H9 (cell line): ENCODE measurements at regions not wholly inside any gene's neighbourhood (a gene's known extent, or its start where the extent isn't known, plus 50 kb on each side); places are given as distances from the start of the nearest gene placed in this dataset.
"Not testable (repeated sequence)": the region's sequence is repeated elsewhere in the genome, so short reads cannot be mapped to it uniquely, and the experiment has no call there.

Experiments used
- DNase-seq: peaks from one replicate; pipeline ENCODE4 v3.0.0-alpha.2; 2017
- H2AFZ ChIP-seq: one replicate; pipeline ENCODE4 v1.6.1; 2013; ENCODE audit warnings: mild to moderate bottlenecking, low read length, control low read depth, moderate library complexity
- H2AK5ac ChIP-seq: 2 replicates; pipeline ENCODE4 v1.6.1; 2013; ENCODE audit warnings: low read length, control low read depth, mixed read lengths; ENCODE audit not compliant: insufficient read length
- H2BK120ac ChIP-seq: one replicate; pipeline ENCODE4 v1.6.1; 2013; ENCODE audit warnings: low read depth, mild to moderate bottlenecking, low read length, control low read depth, inconsistent platforms; ENCODE audit not compliant: poor library complexity, severe bottlenecking
- H2BK12ac ChIP-seq: 2 replicates; pipeline ENCODE4 v1.6.1; 2013; ENCODE audit warnings: low read length, control low read depth, mixed read lengths, low read depth; ENCODE audit not compliant: insufficient read length
- H2BK15ac ChIP-seq: 2 replicates; pipeline ENCODE4 v1.6.1; 2013; ENCODE audit warnings: low read depth, low read length, control low read depth
- H2BK20ac ChIP-seq: one replicate; pipeline ENCODE4 v1.6.1; 2013; ENCODE audit warnings: low read depth, mild to moderate bottlenecking, low read length, control low read depth, inconsistent platforms; ENCODE audit not compliant: poor library complexity, severe bottlenecking
- H2BK5ac ChIP-seq: 2 replicates; pipeline ENCODE4 v1.6.1; 2013; ENCODE audit warnings: low read length, control low read depth, mixed read lengths; ENCODE audit not compliant: insufficient read length
- H3K14ac ChIP-seq: 2 replicates; pipeline ENCODE4 v1.6.1; 2013; ENCODE audit warnings: low read length, control low read depth; ENCODE audit not compliant: insufficient read depth
- H3K18ac ChIP-seq: 2 replicates; pipeline ENCODE4 v1.6.1; 2013; ENCODE audit warnings: low read depth, mild to moderate bottlenecking, mixed read lengths, low read length, control low read depth; ENCODE audit not compliant: insufficient read length
- H3K23ac ChIP-seq: 2 replicates; pipeline ENCODE4 v1.6.1; 2013; ENCODE audit warnings: low read length, control low read depth, mixed read lengths, low read depth; ENCODE audit not compliant: insufficient read length
- H3K23me2 ChIP-seq: 2 replicates; pipeline ENCODE4 v1.6.1; 2013; ENCODE audit warnings: low read depth, mild to moderate bottlenecking, mixed read lengths, low read length, control low read depth; ENCODE audit not compliant: insufficient read length, poor library complexity, severe bottlenecking
- H3K27ac ChIP-seq: 2 replicates; pipeline ENCODE4 v1.5.1; 2013; ENCODE audit warnings: low read length, control low read depth, mixed read lengths, low read depth; ENCODE audit not compliant: insufficient read length
- H3K27me3 ChIP-seq: 2 replicates; pipeline ENCODE4 v1.6.1; 2013; ENCODE audit warnings: low read length, control low read depth, inconsistent platforms; ENCODE audit not compliant: insufficient read depth
- H3K4ac ChIP-seq: 2 replicates; pipeline ENCODE4 v1.6.1; 2013; ENCODE audit warnings: low read depth, mild to moderate bottlenecking, control low read depth, inconsistent platforms, low read length, moderate library complexity
- H3K4me1 ChIP-seq: 2 replicates; pipeline ENCODE4 v1.6.1; 2013; ENCODE audit warnings: low read length, control low read depth, inconsistent platforms; ENCODE audit not compliant: insufficient read depth
- H3K4me2 ChIP-seq: 2 replicates; pipeline ENCODE4 v1.6.1; 2013; ENCODE audit warnings: low read length, control low read depth, mixed read lengths; ENCODE audit not compliant: insufficient read length, insufficient read depth
- H3K56ac ChIP-seq: 2 replicates; pipeline ENCODE4 v1.6.1; 2013; ENCODE audit warnings: low read depth, mild to moderate bottlenecking, mixed read lengths, low read length, control low read depth; ENCODE audit not compliant: insufficient read length
- H3K79me1 ChIP-seq: 2 replicates; pipeline ENCODE4 v1.6.1; 2013; ENCODE audit warnings: low read depth, mild to moderate bottlenecking, moderate library complexity, low read length, control low read depth, inconsistent platforms; ENCODE audit not compliant: insufficient read depth, poor library complexity, severe bottlenecking
- H3K79me2 ChIP-seq: 2 replicates; pipeline ENCODE4 v1.6.1; 2013; ENCODE audit warnings: low read length, control low read depth, inconsistent platforms; ENCODE audit not compliant: insufficient read depth
- H3K9ac ChIP-seq: 2 replicates; pipeline ENCODE4 v1.6.1; 2013; ENCODE audit warnings: low read length, control low read depth, mixed read lengths; ENCODE audit not compliant: insufficient read length; ENCODE audit errors: extremely low read depth
- H3K9me3 ChIP-seq: one replicate; pipeline ENCODE4 v1.6.1; 2013; ENCODE audit warnings: low read depth, low read length, inconsistent platforms; ENCODE audit not compliant: control insufficient read depth
- H3T11ph ChIP-seq: one replicate; pipeline ENCODE4 v1.6.1; 2013; ENCODE audit warnings: mild to moderate bottlenecking, low read length, control low read depth, inconsistent platforms
- H4K20me1 ChIP-seq: one replicate; pipeline ENCODE4 v1.6.1; 2013; ENCODE audit not compliant: control insufficient read depth, insufficient read length, insufficient read depth
- H4K5ac ChIP-seq: 2 replicates; pipeline ENCODE4 v1.6.1; 2013; ENCODE audit warnings: low read depth, mild to moderate bottlenecking, mixed read lengths, low read length, control low read depth; ENCODE audit not compliant: insufficient read length
- H4K8ac ChIP-seq: replicated peaks from 2 replicates; pipeline ENCODE4 v1.6.1; 2013; ENCODE audit warnings: low read length, control low read depth, mixed read lengths, low read depth; ENCODE audit not compliant: insufficient read length
- H4K91ac ChIP-seq: 2 replicates; pipeline ENCODE4 v1.6.1; 2013; ENCODE audit warnings: low read depth, mild to moderate bottlenecking, moderate library complexity, mixed read lengths, low read length, control low read depth; ENCODE audit not compliant: insufficient read length
- H3K27ac Mint-ChIP-seq, 3 experiments: 2 replicates in 2 of 3; 3 replicates in 1 of 3; pipeline ENCODE4 v1.8.0; 2020 to 2021; ENCODE audit warnings: mixed read lengths in 3 of 3, mild to moderate bottlenecking in 1 of 3, moderate library complexity in 1 of 3
- H3K27me3 Mint-ChIP-seq: 2 replicates; pipeline ENCODE4 v1.8.0; 2021; ENCODE audit warnings: low read depth, mild to moderate bottlenecking, moderate library complexity, mixed read lengths
- H3K36me3 Mint-ChIP-seq, 3 experiments: 2 replicates in 2 of 3; 3 replicates in 1 of 3; pipeline ENCODE4 v1.8.0; 2020 to 2021; ENCODE audit warnings: low read depth in 3 of 3, mixed read lengths in 3 of 3; ENCODE audit not compliant: insufficient read depth in 1 of 3
- H3K4me1 Mint-ChIP-seq, 2 experiments: 2 replicates each; pipeline ENCODE4 v1.8.0; 2020; ENCODE audit warnings: mixed read lengths in 2 of 2
- H3K4me3 Mint-ChIP-seq, 2 experiments: 2 replicates in 1 of 2; 3 replicates in 1 of 2; pipeline ENCODE4 v1.8.0; 2020 to 2021; ENCODE audit warnings: mild to moderate bottlenecking in 2 of 2, mixed read lengths in 2 of 2, moderate library complexity in 1 of 2
- H3K9me3 Mint-ChIP-seq, 2 experiments: 2 replicates in 1 of 2; 3 replicates in 1 of 2; pipeline ENCODE4 v1.8.0; 2020; ENCODE audit warnings: mild to moderate bottlenecking in 2 of 2, mixed read lengths in 2 of 2, moderate library complexity in 1 of 2
- WGBS: extraction: QIAGEN DNeasy Blood & Tissue Kit; methylation state at CpG from one replicate; pipeline ENCODE4 v1.1.7; 2013; ENCODE audit warnings: missing lambda C conversion rate, low lambda C conversion rate, mixed read lengths; ENCODE audit not compliant: insufficient read length; ENCODE audit errors: extremely low coverage; 5-methylcytosine and 5-hydroxymethylcytosine counted together

- WGBS, result no CpG with 5 or more reads among the region's 6 CpGs
These were observed 310.4 kb upstream of the PLGLB1 start for GRCh38 chr2:87331940-87332583.

DNA sequence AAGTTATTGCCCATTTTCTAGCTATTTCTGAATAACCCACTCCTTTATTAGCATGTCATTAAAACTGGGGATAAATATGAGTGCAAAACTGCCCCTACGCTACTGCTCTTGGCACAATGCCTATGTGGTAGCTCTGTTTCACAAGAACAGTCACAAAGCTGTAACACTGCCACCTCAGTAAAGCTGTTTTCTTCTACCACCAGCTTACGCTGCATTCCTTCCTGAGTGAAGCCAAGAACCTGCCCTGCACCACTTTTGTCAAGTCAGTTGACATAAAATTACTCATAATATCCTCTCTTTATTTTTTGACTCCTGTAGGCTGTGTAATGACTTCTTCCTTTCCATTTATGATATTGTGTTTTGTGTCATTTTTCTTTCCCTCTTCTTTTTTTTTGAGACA, 313.2 kb upstream of the PLGLB1 start:
- not testable (repeated sequence) for H4K8ac ChIP-seq, H3K27ac ChIP-seq, H2BK12ac ChIP-seq, H3K23me2 ChIP-seq, H2BK20ac ChIP-seq, H3K4me3 Mint-ChIP-seq, H4K5ac ChIP-seq, H3K79me2 ChIP-seq, H3K9ac ChIP-seq, H2BK5ac ChIP-seq, H3K9me3 ChIP-seq, H3K79me1 ChIP-seq, H3K14ac ChIP-seq, H3K4me1 ChIP-seq, H3K27me3 ChIP-seq, H3K56ac ChIP-seq, H3K9me3 Mint-ChIP-seq, H3K23ac ChIP-seq, H2BK15ac ChIP-seq, H2AFZ ChIP-seq, H3K4me2 ChIP-seq, H3T11ph ChIP-seq, H3K18ac ChIP-seq, DNase-seq, H4K20me1 ChIP-seq, H3K4me1 Mint-ChIP-seq, H2BK120ac ChIP-seq, H3K27ac Mint-ChIP-seq, H3K27me3 Mint-ChIP-seq, H4K91ac ChIP-seq, H3K36me3 Mint-ChIP-seq, H3K4ac ChIP-seq, H2AK5ac ChIP-seq
- no CpG with 5 or more reads among the region's 2 CpGs for WGBS

More at GRCh38 chr2:87331940-87332583, 310.4 kb upstream of the PLGLB1 start:
- H2AK5ac ChIP-seq, H3K23ac ChIP-seq, H3K4me3 Mint-ChIP-seq, H3K4me2 ChIP-seq, H3K79me2 ChIP-seq, H3T11ph ChIP-seq, DNase-seq, H3K18ac ChIP-seq, H2BK5ac ChIP-seq, H2AFZ ChIP-seq, H3K27ac ChIP-seq, H3K9ac ChIP-seq, H3K9me3 ChIP-seq, H2BK12ac ChIP-seq, H3K23me2 ChIP-seq, H3K27me3 ChIP-seq, H3K79me1 ChIP-seq, H3K56ac ChIP-seq, H4K91ac ChIP-seq, H4K5ac ChIP-seq, H3K4me1 ChIP-seq, H3K4ac ChIP-seq, H4K20me1 ChIP-seq, H2BK15ac ChIP-seq, H3K27ac Mint-ChIP-seq, H4K8ac ChIP-seq, H3K36me3 Mint-ChIP-seq, H3K14ac ChIP-seq, H3K27me3 Mint-ChIP-seq, H3K9me3 Mint-ChIP-seq, H2BK120ac ChIP-seq, H2BK20ac ChIP-seq, H3K4me1 Mint-ChIP-seq: not testable (repeated sequence)
